ENCODE measurements at regions not wholly inside any gene's neighbourhood (a gene's known extent, or its start where the extent isn't known, plus 50 kb on each side); places are given as distances from the start of the nearest gene placed in this dataset.

- no peak for DNase-seq
- H3K9me3 Mint-ChIP-seq, result no peaks in the 10 kb centered on the region
- H3K4me1 Mint-ChIP-seq, result no peaks in the 10 kb centered on the region
- ChIA-PET POLR2A (no interaction called here), CTCF (no interaction called here)
- H3K36me3 Mint-ChIP-seq (ENCODE audit: low read depth), result no peaks in the 10 kb centered on the region
- H3K27ac Mint-ChIP-seq, result no peak overlapping the region
- H3K4me3 Mint-ChIP-seq, result no peak overlapping the region
- H3K27me3 Mint-ChIP-seq, result peaks cover 1% of the 10 kb centered on the region
Measured at GRCh38 chr6:145115638-145116037, 619.7 kb downstream of the EPM2A start.

DNA sequence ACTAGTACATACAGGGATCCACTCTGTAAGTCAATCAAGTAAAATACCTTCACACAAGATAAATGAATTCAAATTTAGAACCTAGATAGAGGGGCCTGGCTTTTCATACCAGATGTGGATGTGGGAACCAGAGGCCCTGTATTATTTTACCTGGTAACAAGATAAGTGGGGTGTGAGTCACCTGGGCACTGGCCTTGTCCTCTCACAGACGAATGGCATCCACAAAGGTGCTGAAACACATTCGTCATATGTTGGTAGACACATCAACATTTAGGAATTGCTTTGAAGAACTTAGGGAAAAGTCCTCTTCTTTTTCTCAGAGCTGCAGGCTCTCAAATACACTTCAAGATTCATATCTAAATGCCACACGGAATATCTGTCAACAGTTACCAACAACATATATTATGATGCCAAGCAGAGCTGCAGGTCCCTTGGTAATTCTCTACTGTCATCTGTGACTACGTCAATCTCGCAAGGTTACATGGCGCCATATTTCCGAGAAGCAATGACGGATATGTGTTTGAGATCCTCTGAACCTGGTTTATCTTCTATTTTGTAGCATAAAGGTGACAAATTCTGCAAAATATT is 618.6 kb downstream of the EPM2A start:
- Mint-ChIP-seq H3K36me3 (ENCODE audit: low read depth) (no peaks in the 10 kb centered on the region), H3K4me3 (no peak overlapping the region), H3K27ac (no peak overlapping the region), H3K9me3 (no peaks in the 10 kb centered on the region), H3K27me3 (peaks cover 1% of the 10 kb centered on the region), H3K4me1 (no peaks in the 10 kb centered on the region)
- DNase-seq, result no peak
- ChIA-PET CTCF (no interaction called here), POLR2A (no interaction called here)

DNA sequence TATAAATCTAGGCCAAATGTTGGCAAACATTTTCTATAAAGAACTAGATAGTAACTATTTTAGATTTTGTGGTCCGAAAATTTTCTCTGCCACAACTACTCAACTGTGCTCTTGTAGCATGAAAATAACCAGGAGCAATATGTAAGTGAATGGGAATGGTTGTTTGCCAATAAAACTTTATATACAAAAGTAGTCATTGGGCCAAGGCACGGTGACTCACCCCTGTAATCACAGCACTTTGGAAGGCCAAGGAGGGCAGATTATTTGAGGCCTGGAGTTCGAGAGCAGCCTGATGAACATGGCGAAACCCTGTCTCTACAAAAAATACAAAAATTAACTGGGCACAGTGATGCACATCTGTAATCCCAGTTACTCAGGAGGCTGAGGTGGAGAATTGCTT is 617.1 kb downstream of the EPM2A start:
- ChIA-PET POLR2A (no interaction called here), CTCF (no interaction called here)
- Mint-ChIP-seq H3K27me3 (peaks cover 1% of the 10 kb centered on the region), H3K4me1 (no peaks in the 10 kb centered on the region), H3K36me3 (ENCODE audit: low read depth) (no peaks in the 10 kb centered on the region), H3K9me3 (no peaks in the 10 kb centered on the region), H3K27ac (no peak overlapping the region), H3K4me3 (no peak overlapping the region)
- no peak for DNase-seq

DNA sequence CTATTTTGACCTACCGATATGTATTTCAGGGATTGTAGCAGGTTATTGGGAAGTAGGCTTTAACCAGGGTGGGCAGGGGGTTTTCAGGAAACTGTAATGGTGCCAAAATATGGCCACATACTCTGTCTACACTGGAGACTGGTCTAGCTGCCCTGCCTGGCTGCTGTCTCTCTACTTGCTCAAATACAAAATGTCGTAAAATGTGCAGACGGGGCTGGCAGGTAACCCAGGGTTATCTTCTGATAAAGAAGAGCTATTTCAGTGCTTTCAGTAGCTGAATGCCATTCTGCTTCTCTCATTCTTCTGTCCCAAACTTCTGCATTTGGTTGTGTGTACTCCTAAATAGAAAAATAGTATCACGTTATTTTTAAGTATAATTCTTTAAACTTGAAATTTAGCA is 616.2 kb downstream of the EPM2A start:
- H3K27ac Mint-ChIP-seq, result no peak overlapping the region
- ChIA-PET POLR2A (no interaction called here), CTCF (no interaction called here)
- no peak overlapping the region for H3K4me3 Mint-ChIP-seq
- H3K27me3 Mint-ChIP-seq, result peaks cover 1% of the 10 kb centered on the region
- H3K36me3 Mint-ChIP-seq (ENCODE audit: low read depth), result no peaks in the 10 kb centered on the region
- DNase-seq, result no peak
- H3K4me1 Mint-ChIP-seq, result no peaks in the 10 kb centered on the region
- no peaks in the 10 kb centered on the region for H3K9me3 Mint-ChIP-seq

DNA sequence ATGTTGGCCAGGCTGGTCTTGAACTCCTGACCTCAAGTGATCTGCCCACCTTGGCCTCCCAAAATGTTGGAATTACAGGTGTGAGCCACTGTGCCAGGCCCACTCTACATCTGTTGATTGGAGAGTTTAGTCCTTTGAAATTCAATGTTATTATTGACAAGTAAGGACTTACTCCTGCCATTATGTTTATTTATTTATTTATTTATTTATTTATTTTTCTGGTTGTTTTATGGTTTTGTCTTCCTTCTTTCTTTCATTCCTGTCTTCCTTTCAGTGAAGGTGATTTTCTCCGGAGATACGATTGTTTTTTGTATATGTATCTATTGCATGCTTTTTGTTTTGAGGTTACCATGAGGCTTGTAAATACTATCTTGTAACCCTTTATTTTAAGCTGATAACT is 602.6 kb downstream of the EPM2A start:
- ChIA-PET POLR2A (no interaction called here), CTCF (no interaction called here)
- Mint-ChIP-seq H3K4me1 (no peaks in the 10 kb centered on the region), H3K4me3 (no peak overlapping the region), H3K27ac (no peak overlapping the region), H3K9me3 (no peaks in the 10 kb centered on the region), H3K36me3 (ENCODE audit: low read depth) (no peaks in the 10 kb centered on the region), H3K27me3 (peaks cover 1% of the 10 kb centered on the region)
- DNase-seq, result no peak

- no peak overlapping the region for H3K4me3 Mint-ChIP-seq
- no peaks in the 10 kb centered on the region for H3K4me1 Mint-ChIP-seq
- DNase-seq, result no peak
- H3K36me3 Mint-ChIP-seq (ENCODE audit: low read depth), result no peaks in the 10 kb centered on the region
- no peak overlapping the region for H3K27ac Mint-ChIP-seq
- POLR2A ChIA-PET, result no interaction called here
- peaks cover 1% of the 10 kb centered on the region for H3K27me3 Mint-ChIP-seq
- H3K9me3 Mint-ChIP-seq, result no peaks in the 10 kb centered on the region
- CTCF ChIA-PET, result no interaction called here
Measured at GRCh38 chr6:145135702-145136101, 599.6 kb downstream of the EPM2A start.

DNA sequence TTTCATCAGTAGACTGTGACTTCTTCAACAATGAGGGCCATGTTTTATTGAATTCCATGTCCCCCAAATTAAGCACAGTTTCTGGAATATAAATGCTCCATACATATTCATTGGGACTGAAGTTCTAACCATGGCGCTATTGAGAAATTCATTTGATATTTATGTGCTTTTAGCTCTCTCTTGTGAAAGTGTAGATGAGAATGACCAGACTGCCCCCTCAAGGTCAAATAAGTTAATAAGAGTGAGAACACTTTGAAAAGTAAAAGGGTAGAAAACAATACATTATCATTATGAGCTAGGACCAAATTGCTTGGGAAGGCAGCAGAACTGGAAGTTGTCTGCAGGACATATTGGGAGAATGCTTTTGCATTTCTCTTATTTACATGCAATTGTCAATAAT is 597.9 kb downstream of the EPM2A start:
- Mint-ChIP-seq H3K4me1 (no peaks in the 10 kb centered on the region), H3K36me3 (ENCODE audit: low read depth) (no peaks in the 10 kb centered on the region), H3K4me3 (no peak overlapping the region), H3K27ac (no peak overlapping the region), H3K9me3 (no peaks in the 10 kb centered on the region), H3K27me3 (peaks cover 4% of the 10 kb centered on the region)
- ChIA-PET POLR2A (no interaction called here), CTCF (no interaction called here)
- DNase-seq, result no peak

- peaks cover 3% of the 10 kb centered on the region for H3K27me3 Mint-ChIP-seq
- H3K27ac Mint-ChIP-seq, result no peak overlapping the region
- H3K4me1 Mint-ChIP-seq, result no peaks in the 10 kb centered on the region
- H3K9me3 Mint-ChIP-seq, result no peaks in the 10 kb centered on the region
- ChIA-PET CTCF (interaction anchor here (1.1 kb wide), 1 partner anchor 24 kb away, joined by 3 read pairs; no protein-coding TSS in a partner anchor), POLR2A (no interaction called here)
- H3K36me3 Mint-ChIP-seq (ENCODE audit: low read depth), result no peaks in the 10 kb centered on the region
- no peak overlapping the region for H3K4me3 Mint-ChIP-seq
- no peak for DNase-seq
Measured at GRCh38 chr6:145138469-145139139, 596.7 kb downstream of the EPM2A start.

GRCh38 chr6:145139140-145139850 is 596.0 kb downstream of the EPM2A start:
- peaks cover 3% of the 10 kb centered on the region for H3K27me3 Mint-ChIP-seq
- CTCF ChIA-PET, result interaction anchor here (1.1 kb wide), 1 partner anchor 25 kb away, joined by 3 read pairs; no protein-coding TSS in a partner anchor
- no peak overlapping the region for H3K27ac Mint-ChIP-seq

GRCh38 chr6:145139895-145140294 is 595.4 kb downstream of the EPM2A start:
- Mint-ChIP-seq H3K9me3 (no peaks in the 10 kb centered on the region), H3K36me3 (ENCODE audit: low read depth) (no peaks in the 10 kb centered on the region), H3K27ac (no peak overlapping the region), H3K4me1 (no peaks in the 10 kb centered on the region), H3K4me3 (no peak overlapping the region), H3K27me3 (peaks cover 3% of the 10 kb centered on the region)
- no peak for DNase-seq
- CTCF ChIA-PET, result interaction anchor here (1.1 kb wide), 1 partner anchor 25 kb away, joined by 3 read pairs; no protein-coding TSS in a partner anchor
- POLR2A ChIA-PET, result no interaction called here

More at GRCh38 chr6:145139140-145139850, 596.0 kb downstream of the EPM2A start:
- Mint-ChIP-seq H3K4me3 (no peak overlapping the region), H3K9me3 (no peaks in the 10 kb centered on the region), H3K36me3 (ENCODE audit: low read depth) (no peaks in the 10 kb centered on the region), H3K4me1 (no peaks in the 10 kb centered on the region)
- POLR2A ChIA-PET, result no interaction called here
- DNase-seq, result no peak

DNA sequence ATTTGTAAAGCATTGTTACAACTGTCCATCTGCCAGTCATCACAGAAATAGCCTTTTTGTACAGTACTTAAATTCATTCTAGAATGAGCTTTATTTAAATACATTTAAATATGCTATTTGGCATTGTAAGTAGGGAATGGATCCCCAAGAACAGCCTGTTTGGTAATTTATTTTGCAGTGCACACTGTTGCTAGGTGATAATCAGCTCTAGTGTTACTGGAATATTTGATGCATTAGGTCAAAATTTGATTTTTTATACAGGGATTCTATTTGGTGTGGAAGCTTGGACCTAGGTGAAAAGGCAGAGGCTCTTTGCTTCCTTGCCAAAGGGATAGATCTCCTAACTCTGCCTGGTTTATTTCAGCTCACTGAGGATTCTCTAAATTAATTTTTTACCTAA is 593.7 kb downstream of the EPM2A start:
- Mint-ChIP-seq H3K36me3 (ENCODE audit: low read depth) (no peaks in the 10 kb centered on the region), H3K9me3 (no peaks in the 10 kb centered on the region), H3K27ac (no peak overlapping the region), H3K4me1 (no peaks in the 10 kb centered on the region), H3K27me3 (peaks cover 3% of the 10 kb centered on the region), H3K4me3 (no peak overlapping the region)
- no peak for DNase-seq
- POLR2A ChIA-PET, result no interaction called here
- CTCF ChIA-PET, result no interaction called here

- Mint-ChIP-seq H3K4me1 (no peaks in the 10 kb centered on the region), H3K36me3 (ENCODE audit: low read depth) (no peaks in the 10 kb centered on the region), H3K27me3 (peaks cover 3% of the 10 kb centered on the region), H3K9me3 (no peaks in the 10 kb centered on the region), H3K4me3 (no peak overlapping the region), H3K27ac (no peak overlapping the region)
- CTCF ChIA-PET, result no interaction called here
- POLR2A ChIA-PET, result no interaction called here
- DNase-seq, result no peak
Measured at GRCh38 chr6:145142958-145143357, 592.4 kb downstream of the EPM2A start.

DNA sequence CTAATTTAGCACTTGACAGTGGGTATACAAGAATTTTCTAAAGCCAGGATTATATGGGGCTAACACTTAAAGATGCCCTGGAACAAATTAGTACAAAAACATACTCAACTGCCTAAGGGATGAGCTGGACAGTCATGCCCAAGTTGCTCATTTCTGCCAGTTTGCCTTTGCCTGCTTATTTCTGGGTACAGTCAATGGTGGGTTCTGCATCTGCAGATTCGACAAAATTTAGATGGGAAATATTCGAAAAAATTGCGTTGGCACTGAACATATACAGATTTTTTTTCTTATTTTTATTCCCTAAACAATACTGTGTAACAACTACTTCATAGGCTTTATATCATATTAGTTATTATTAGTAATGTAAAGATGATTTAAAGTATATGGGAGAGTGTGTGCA is 591.9 kb downstream of the EPM2A start:
- no peak overlapping the region for H3K27ac Mint-ChIP-seq
- no peaks in the 10 kb centered on the region for H3K4me1 Mint-ChIP-seq
- H3K4me3 Mint-ChIP-seq, result no peak overlapping the region
- H3K9me3 Mint-ChIP-seq, result no peaks in the 10 kb centered on the region
- ChIA-PET CTCF (no interaction called here), POLR2A (no interaction called here)
- peaks cover 3% of the 10 kb centered on the region for H3K27me3 Mint-ChIP-seq
- no peaks in the 10 kb centered on the region for H3K36me3 Mint-ChIP-seq (ENCODE audit: low read depth)
- no peak for DNase-seq

- Mint-ChIP-seq H3K27ac (no peak overlapping the region), H3K4me1 (no peaks in the 10 kb centered on the region), H3K36me3 (ENCODE audit: low read depth) (no peaks in the 10 kb centered on the region), H3K27me3 (peaks cover 4% of the 10 kb centered on the region), H3K4me3 (no peak overlapping the region), H3K9me3 (no peaks in the 10 kb centered on the region)
- DNase-seq, result no peak
- POLR2A ChIA-PET, result no interaction called here
- CTCF ChIA-PET, result no interaction called here
Measured at GRCh38 chr6:145147559-145147958, 587.8 kb downstream of the EPM2A start.

Data from activated CD4-positive, alpha-beta memory T cell treated with anti-CD3 and anti-CD28 coated beads, Interleukin-2, amount 10 ng/mL, durations not matched to agents 7 days and 5 days (primary cell).